GM06990 (cell line): ENCODE measurements at regions not wholly inside any gene's neighbourhood (a gene's known extent, or its start where the extent isn't known, plus 50 kb on each side); places are given as distances from the start of the nearest gene placed in this dataset.

Experiments used
- DNase-seq: peaks from one replicate; pipeline ENCODE4 v3.0.0-alpha.2; 2011; ENCODE audit not compliant: insufficient read length; ENCODE audit errors: extremely low read depth
- H3K27me3 ChIP-seq: replicated peaks from 2 replicates; pipeline ENCODE4 v1.6.0; 2011; ENCODE audit warnings: low read length; ENCODE audit not compliant: control insufficient read depth, insufficient read depth
- H3K36me3 ChIP-seq: 2 replicates; pipeline ENCODE4 v1.5.1; 2011; ENCODE audit warnings: low read length; ENCODE audit not compliant: control insufficient read depth, insufficient read depth
- H3K4me3 ChIP-seq: replicated peaks from 2 replicates; pipeline ENCODE4 v1.5.1; 2011; ENCODE audit warnings: low read depth, mild to moderate bottlenecking, control low read depth, low read length
- TF ChIP-seq, protein P1 (sequence below): IDR thresholded peaks from 2 replicates; pipeline ENCODE4 v1.5.1; 2011; ENCODE audit warnings: low read length, control low read depth, mild to moderate bottlenecking, inconsistent platforms; ENCODE audit not compliant: insufficient read depth, poor library complexity, severe bottlenecking

DNA sequence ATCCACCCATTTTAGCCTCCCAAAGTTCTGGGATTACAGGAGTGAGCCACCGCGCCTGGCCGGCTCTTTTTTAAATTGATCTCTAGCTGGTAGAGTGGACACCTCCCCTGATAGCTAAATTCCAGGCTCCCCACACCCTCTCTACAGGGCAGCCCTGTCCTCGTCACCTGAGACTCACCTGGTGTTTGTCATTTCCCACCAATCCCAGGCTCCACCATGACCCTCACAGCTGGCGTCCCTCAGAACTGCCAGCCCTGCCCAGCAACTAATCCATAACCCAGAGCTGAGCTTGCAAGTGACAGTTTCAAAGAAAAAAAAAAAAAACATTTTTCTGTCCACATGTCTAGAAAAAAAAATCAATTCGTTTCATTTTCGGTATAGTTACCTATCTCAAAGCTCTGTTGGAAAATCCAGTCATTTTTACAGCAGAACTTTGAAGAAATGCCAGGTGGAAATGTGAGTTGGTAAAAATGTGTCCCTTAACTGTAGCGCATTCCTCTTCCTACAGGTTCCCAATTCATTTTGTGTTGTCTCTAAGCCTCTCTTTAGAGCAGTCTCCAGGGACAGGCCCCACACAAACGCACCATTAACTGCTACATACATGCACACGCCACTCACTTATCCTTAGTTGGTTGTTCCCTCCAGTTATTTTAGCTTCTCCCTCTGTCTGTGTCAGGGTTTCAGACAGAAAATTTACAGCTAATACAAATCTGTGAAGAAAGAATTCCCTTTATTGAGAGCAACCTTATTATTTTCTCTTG, 294.7 kb downstream of the FBXO15 start:
- no peaks in the 10 kb centered on the region for H3K36me3 ChIP-seq
- no peak for DNase-seq
- H3K27me3 ChIP-seq, result no peaks in the 10 kb centered on the region
- TF ChIP-seq, protein P1, sequence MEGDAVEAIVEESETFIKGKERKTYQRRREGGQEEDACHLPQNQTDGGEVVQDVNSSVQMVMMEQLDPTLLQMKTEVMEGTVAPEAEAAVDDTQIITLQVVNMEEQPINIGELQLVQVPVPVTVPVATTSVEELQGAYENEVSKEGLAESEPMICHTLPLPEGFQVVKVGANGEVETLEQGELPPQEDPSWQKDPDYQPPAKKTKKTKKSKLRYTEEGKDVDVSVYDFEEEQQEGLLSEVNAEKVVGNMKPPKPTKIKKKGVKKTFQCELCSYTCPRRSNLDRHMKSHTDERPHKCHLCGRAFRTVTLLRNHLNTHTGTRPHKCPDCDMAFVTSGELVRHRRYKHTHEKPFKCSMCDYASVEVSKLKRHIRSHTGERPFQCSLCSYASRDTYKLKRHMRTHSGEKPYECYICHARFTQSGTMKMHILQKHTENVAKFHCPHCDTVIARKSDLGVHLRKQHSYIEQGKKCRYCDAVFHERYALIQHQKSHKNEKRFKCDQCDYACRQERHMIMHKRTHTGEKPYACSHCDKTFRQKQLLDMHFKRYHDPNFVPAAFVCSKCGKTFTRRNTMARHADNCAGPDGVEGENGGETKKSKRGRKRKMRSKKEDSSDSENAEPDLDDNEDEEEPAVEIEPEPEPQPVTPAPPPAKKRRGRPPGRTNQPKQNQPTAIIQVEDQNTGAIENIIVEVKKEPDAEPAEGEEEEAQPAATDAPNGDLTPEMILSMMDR, result no peak
- H3K4me3 ChIP-seq, result no peak overlapping the region

- H3K4me3 ChIP-seq, result no peak overlapping the region
- TF ChIP-seq, protein P1, result no peak
- H3K27me3 ChIP-seq, result no peaks in the 10 kb centered on the region
- H3K36me3 ChIP-seq, result no peaks in the 10 kb centered on the region
- no peak for DNase-seq
These were observed 296.9 kb downstream of the FBXO15 start for GRCh38 chr18:73850782-73851181.

DNA sequence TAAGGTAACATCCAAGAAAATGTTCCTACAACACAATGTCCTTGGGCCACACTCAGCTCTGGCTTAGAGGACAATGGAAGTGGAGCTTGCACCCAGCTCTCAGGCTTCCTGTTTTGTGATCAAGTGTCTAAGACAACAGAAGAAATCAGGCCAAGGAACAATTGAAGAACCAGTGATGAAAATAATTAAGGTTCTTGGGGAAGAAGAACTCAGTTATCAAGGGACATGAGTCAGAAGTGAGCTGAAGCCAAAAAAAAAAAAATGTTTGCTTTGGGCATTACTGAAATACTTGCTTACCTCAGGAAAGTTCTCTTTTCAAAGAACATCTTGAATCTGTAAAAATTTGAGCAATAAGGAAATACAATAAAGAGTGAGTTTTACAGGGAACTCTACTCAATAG, 299.0 kb downstream of the FBXO15 start:
- no peak for DNase-seq
- TF ChIP-seq, protein P1, result no peak
- Histone ChIP-seq H3K36me3 (no peaks in the 10 kb centered on the region), H3K27me3 (no peaks in the 10 kb centered on the region), H3K4me3 (no peak overlapping the region)

- TF ChIP-seq, protein P1, result no peak
- no peak for DNase-seq
- Histone ChIP-seq H3K4me3 (no peak overlapping the region), H3K27me3 (no peaks in the 10 kb centered on the region), H3K36me3 (no peaks in the 10 kb centered on the region)
These were observed 304.2 kb downstream of the FBXO15 start for GRCh38 chr18:73843455-73843854.

- Histone ChIP-seq H3K4me3 (no peak overlapping the region), H3K27me3 (no peaks in the 10 kb centered on the region), H3K36me3 (no peaks in the 10 kb centered on the region)
- DNase-seq, result no peak
- TF ChIP-seq, protein P1, result peak; percentile 95
These were observed 304.7 kb downstream of the FBXO15 start for GRCh38 chr18:73842795-73843394.

GRCh38 chr18:73841661-73842060, 306.0 kb downstream of the FBXO15 start:
- DNase-seq, result no peak
- TF ChIP-seq, protein P1, result peak; percentile 3
- H3K36me3 ChIP-seq, result no peaks in the 10 kb centered on the region

More at GRCh38 chr18:73841661-73842060, 306.0 kb downstream of the FBXO15 start:
- no peak overlapping the region for H3K4me3 ChIP-seq
- H3K27me3 ChIP-seq, result no peaks in the 10 kb centered on the region
